ENCODE measurements at regions not wholly inside any gene's neighbourhood (a gene's known extent, or its start where the extent isn't known, plus 50 kb on each side); places are given as distances from the start of the nearest gene placed in this dataset.
"Not testable (repeated sequence)": the region's sequence is repeated elsewhere in the genome, so short reads cannot be mapped to it uniquely, and the experiment has no call there.

- DNase-seq (ENCODE audit: low spot score): no peak
Measured at GRCh38 chr7:142469696-142470543, 212.1 kb upstream of the PRSS58 start.

DNA sequence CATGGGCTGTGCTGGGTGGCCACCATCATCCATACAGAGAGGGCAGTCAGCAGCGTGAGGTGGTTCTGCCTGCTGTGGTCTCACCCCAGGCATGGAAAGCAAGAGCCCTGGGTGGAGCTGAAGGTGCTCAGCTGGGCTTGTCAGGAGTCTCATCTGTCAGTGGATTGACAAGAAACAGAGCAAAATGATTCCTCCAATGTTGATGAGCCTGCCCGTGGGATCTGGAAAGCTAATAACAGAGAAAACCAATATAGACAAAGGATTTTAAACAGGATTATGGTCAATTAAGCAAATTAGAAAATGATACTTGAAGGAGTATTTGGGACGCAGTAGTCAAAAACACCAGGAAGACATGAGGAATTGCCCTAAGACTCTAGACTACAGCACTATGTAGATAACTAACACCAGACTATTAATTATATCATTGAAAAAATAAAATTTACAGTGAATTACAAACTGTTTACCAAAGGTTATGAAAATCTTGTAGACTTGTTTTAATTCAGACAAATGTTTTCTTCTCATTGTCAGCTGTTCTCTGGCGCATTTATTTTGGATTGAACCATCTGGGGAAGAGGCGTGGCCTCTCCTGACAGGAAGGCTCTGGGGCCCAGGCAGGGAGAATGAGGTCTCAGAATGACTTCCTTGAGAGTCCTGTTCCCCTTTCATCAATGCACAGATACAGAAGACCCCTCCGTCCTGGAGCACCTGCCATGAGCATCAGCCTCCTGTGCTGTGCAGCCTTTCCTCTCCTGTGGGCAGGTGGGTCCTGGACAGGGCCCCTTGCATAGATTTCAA, 211.2 kb upstream of the PRSS58 start:
- no peak for DNase-seq (ENCODE audit: low spot score)

DNA sequence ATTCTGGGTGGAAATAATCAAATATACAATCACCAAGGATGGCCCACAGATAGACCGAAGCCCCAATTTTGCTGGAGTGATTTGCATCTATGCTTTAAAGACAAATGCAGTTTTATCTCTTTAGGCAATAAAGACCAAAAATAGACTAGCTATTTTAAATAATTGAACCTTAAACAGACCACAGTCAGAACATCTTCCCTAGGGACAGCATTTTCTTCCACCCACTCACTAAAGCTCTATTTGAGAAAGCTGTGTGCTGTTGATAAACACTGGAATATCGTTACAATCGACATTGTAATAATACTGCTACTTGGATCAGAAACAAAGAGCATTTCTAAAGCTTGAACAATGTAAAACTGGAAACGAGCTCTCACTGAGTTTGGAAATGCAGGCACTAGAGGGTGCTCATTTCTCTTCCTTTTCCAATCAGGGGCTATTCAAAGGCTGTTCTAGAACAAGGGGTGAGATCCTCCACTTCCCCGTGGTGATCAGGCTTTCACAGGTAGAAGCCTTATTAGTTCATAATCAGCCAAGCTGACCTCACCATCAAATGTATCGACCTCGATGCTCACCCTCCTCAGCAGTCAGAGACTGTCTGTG, 209.3 kb upstream of the PRSS58 start:
- DNase-seq (ENCODE audit: low spot score): not testable (repeated sequence)

- DNase-seq (ENCODE audit: low spot score): no peak
Measured at GRCh38 chr7:142463401-142463850, 205.6 kb upstream of the PRSS58 start.

GRCh38 chr7:142461437-142461836, 203.6 kb upstream of the PRSS58 start:
- DNase-seq (ENCODE audit: low spot score): peak; percentile 55

GRCh38 chr7:142460402-142461117, 202.7 kb upstream of the PRSS58 start:
- no peak for DNase-seq (ENCODE audit: low spot score)

GRCh38 chr7:142459551-142459963, 201.7 kb upstream of the PRSS58 start:
- peak; percentile 79 for DNase-seq (ENCODE audit: low spot score)

GRCh38 chr7:142457146-142457703, 199.4 kb upstream of the PRSS58 start:
- no peak for DNase-seq (ENCODE audit: low spot score)

GRCh38 chr7:142455392-142455791, 197.5 kb upstream of the PRSS58 start:
- DNase-seq (ENCODE audit: low spot score): no peak

GRCh38 chr7:142454862-142455261, 197.0 kb upstream of the PRSS58 start:
- DNase-seq (ENCODE audit: low spot score): no peak

GRCh38 chr7:142452791-142453190, 194.9 kb upstream of the PRSS58 start:
- DNase-seq (ENCODE audit: low spot score): no peak

DNA sequence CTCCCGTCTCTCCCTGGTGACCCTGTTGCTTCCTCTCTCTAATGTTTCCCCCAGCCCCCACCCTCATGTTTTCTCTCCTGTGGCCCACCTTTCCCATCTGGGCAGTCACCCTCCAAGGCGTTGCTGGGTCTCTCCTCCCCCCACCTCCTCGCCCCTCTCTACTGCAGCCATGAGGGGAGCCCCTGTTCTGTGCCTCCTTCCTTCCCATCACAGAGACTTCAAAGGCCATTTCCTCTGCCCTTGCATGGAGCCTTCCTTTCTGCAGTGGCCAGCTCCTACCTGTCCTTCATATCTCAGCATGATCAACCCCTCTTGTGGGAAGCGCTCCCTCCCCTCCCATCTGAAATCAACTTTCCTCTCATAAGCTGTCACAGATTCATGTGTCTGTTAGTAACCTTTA, 194.0 kb upstream of the PRSS58 start:
- no peak for DNase-seq (ENCODE audit: low spot score)

- DNase-seq (ENCODE audit: low spot score): no peak
Measured at GRCh38 chr7:142451296-142451695, 193.4 kb upstream of the PRSS58 start.

- no peak for DNase-seq (ENCODE audit: low spot score)
Measured at GRCh38 chr7:142450695-142451094, 192.8 kb upstream of the PRSS58 start.

DNA sequence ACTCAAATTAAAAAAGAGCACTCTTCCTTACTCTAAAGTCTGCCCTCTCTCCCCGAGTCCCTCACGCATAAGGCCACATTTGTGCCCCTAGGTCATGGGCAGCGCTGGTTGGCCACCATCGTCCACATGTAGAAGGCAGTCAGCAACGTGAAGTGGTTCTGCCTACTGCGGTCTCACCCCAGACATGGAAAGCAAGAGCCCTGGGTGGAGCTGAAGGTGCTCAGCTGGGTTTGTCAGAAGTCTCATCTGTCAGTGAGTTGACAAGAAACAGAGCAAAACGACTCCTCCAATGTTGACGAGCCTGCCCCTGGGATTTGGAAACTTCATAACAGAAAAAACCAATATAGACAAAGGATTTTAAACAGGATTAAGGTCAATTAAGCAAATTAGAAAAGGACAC, 192.3 kb upstream of the PRSS58 start:
- no peak for DNase-seq (ENCODE audit: low spot score)

DNA sequence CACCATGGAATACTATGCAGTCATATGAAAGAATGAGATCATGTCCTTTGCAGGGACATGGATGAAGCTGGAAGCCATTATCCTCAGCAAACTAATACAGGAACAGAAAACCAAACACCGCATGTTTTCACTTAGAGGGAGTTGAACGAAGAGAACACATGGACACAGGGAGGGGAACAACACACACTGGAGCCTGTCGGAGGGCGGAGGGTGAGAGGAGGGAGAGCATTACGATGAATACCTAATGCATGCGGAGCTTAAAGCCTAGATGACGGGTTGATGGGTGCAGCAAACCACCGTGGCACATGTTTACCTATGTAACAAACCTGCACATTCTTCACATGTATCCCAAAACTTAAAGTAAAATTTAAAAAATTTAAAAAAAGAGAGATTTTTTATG, 191.0 kb upstream of the PRSS58 start:
- not testable (repeated sequence) for DNase-seq (ENCODE audit: low spot score)

- no peak for DNase-seq (ENCODE audit: low spot score)
Measured at GRCh38 chr7:142447762-142448161, 189.9 kb upstream of the PRSS58 start.

DNA sequence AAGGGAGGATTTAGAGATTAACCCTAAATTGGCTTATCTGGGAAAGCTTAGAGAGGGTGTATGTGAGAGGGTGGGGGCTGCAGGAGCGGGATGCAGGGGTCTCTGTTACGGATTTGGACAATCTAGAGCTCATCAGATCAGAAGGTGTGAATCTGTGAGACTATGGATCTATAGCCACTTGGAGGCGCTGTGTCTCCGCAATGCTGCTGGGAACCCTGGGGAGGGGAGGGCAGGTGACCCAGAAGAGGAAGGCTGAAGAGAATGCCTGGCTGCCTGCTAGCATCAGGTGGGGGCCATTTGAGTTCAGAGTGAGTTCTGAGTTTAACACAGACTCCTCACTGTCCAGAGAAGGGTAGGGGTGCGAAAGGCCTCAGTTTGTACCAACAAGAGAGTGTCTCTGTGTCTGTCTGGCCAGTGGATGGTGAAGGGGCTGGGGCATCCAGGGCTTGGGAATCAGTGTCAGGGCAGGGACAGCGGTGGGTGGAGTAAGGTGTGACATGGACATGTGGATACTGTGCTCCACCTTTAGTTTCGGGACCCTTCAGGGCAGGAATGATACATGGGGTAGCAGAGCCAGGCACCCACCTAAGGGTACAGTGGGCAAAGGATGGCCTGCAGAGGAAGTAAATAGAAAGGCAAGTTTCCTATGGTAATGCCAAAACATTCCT, 187.3 kb upstream of the PRSS58 start:
- no peak for DNase-seq (ENCODE audit: low spot score)

DNA sequence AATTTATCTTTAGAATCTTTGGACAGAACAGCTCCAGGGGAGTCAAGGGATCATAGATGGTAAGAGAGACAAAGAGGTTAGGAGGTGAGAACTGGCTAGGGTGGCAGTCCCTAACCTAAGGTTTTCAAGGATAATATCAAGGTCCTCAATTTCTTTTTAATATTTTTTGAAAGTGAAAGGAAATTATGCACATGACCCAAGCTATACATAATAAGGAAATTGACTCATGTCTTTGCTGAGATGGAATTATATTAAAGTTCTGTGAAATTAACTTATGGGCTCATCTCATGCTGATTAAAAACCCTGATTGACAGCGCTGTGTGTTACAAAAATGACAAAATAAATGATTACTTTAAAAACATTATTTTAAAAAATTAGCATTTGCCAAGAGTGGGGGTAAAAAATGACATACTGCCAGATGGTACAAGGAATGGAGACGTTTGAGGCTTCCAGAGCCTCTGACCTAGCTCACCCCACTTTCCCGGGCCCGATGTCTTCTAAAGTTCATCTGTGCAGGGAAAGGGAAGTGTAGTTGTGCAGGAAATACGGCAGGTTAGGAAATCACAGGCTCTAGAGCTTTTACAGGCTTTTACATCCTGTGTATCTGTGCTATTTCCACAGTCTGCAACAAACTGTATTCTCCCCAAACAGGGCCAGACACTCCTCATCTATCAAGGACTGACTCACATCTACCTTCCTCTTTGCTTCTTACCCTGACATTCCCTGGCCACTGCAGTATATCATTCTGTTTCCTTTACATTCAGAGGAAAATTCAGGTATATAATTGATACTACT, 185.6 kb upstream of the PRSS58 start:
- no peak for DNase-seq (ENCODE audit: low spot score)

- DNase-seq (ENCODE audit: low spot score): no peak
Measured at GRCh38 chr7:142442396-142442795, 184.5 kb upstream of the PRSS58 start.
